ENCODE measurements at regions not wholly inside any gene's neighbourhood (a gene's known extent, or its start where the extent isn't known, plus 50 kb on each side); places are given as distances from the start of the nearest gene placed in this dataset.

DNA sequence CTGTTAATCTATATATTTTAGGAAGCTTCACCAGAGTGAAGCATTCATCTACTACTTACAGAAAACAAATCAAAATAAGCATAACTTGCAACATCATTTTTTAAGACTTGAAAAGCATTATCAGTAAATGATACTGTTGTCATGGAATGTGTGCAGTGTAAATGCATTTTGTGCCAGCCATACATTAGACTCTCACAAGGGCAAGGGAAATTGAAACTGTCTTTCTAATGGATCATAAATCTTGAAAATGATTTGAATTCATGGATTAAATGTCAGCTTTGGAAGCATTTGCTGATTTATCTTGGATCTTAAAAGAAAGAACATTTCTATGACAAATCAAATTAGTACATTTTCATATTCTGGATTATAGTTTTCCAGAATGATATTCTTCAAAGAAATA, 338.3 kb upstream of the SGO1 start:
- no peak for TF ChIP-seq POLR2A (IDR thresholded peaks at IDR 0.05)
- TF ChIP-seq, protein P1, sequence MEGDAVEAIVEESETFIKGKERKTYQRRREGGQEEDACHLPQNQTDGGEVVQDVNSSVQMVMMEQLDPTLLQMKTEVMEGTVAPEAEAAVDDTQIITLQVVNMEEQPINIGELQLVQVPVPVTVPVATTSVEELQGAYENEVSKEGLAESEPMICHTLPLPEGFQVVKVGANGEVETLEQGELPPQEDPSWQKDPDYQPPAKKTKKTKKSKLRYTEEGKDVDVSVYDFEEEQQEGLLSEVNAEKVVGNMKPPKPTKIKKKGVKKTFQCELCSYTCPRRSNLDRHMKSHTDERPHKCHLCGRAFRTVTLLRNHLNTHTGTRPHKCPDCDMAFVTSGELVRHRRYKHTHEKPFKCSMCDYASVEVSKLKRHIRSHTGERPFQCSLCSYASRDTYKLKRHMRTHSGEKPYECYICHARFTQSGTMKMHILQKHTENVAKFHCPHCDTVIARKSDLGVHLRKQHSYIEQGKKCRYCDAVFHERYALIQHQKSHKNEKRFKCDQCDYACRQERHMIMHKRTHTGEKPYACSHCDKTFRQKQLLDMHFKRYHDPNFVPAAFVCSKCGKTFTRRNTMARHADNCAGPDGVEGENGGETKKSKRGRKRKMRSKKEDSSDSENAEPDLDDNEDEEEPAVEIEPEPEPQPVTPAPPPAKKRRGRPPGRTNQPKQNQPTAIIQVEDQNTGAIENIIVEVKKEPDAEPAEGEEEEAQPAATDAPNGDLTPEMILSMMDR (IDR thresholded peaks at IDR 0.05) = no peak
- TF ChIP-seq POLR2AphosphoS5 (IDR thresholded peaks at IDR 0.05; ENCODE audit: insufficient read depth in 1 of 2, low read depth in 1 of 2) = no peak

Measured in vagina (tissue), 2 donors.